SK-N-SH (cell line): ENCODE measurements at regions not wholly inside any gene's neighbourhood (a gene's known extent, or its start where the extent isn't known, plus 50 kb on each side); places are given as distances from the start of the nearest gene placed in this dataset.

ENCODE experiments used
- CTCF ChIA-PET: fragments of 300-600, 350-600 bp; formaldehyde crosslinking; extraction: SDS; loops from one replicate; lab custom pipeline; 2021; lab: Yijun Ruan, JAX
- POLR2A ChIA-PET: fragments of 350-600 bp; sonication (Branson Sonifier 250); formaldehyde crosslinking; extraction: SDS; loops from one replicate; lab custom pipeline; 2020; ENCODE audit warnings: antibody characterized with exemption, inconsistent platforms; lab: Yijun Ruan, JAX
- DNase-seq: peaks from one replicate; pipeline ENCODE4 v3.0.0; 2012
- H2AFZ ChIP-seq: fragments of 200-600 bp; sonication (generic); 2 replicates; pipeline ENCODE4 v1.8.1; 2016; ENCODE audit warnings: antibody characterized with exemption, mild to moderate bottlenecking, low read depth
- H3F3A ChIP-seq: fragments of 200-600 bp; sonication (generic); replicated peaks from 2 replicates; pipeline ENCODE3; 2016; ENCODE audit warnings: antibody characterized with exemption, mild to moderate bottlenecking; ENCODE audit not compliant: insufficient read depth
- H3K27ac ChIP-seq, 2 experiments: fragments of 200-500 bp in 1 of 2; fragments of 200-600 bp in 1 of 2; sonication (Bioruptor generic) in 1 of 2; sonication (generic), shearing (Covaris generic) in 1 of 2; 2 replicates each; pipeline versions ENCODE4 v1.5.1 to v1.6.1; 2014 to 2016; ENCODE audit warnings: low read depth in 2 of 2, inconsistent platforms in 1 of 2, low read length in 1 of 2, mild to moderate bottlenecking in 1 of 2, mixed read lengths in 1 of 2
- H3K27me3 ChIP-seq: fragments of 200-600 bp; sonication (generic), shearing (Covaris generic); 2 replicates; pipeline ENCODE4 v1.6.1; 2016; ENCODE audit warnings: mixed run types; ENCODE audit not compliant: insufficient read depth
- H3K36me3 ChIP-seq, 2 experiments: fragments of 200-500 bp in 1 of 2; fragments of 200-600 bp in 1 of 2; sonication (Bioruptor generic) in 1 of 2; sonication (generic) in 1 of 2; replicated peaks in 1 of 2; 2 replicates each; pipeline versions ENCODE3 to v1.5.1; 2014 to 2016; ENCODE audit warnings: low read length in 1 of 2, mild to moderate bottlenecking in 1 of 2; ENCODE audit not compliant: insufficient read depth in 2 of 2, control insufficient read depth in 1 of 2
- H3K4me1 ChIP-seq, 2 experiments: fragments of 200-500 bp in 1 of 2; fragments of 200-600 bp in 1 of 2; sonication (Bioruptor generic) in 1 of 2; sonication (generic), shearing (Covaris generic) in 1 of 2; 2 replicates each; pipeline versions ENCODE4 v1.5.1 to v1.6.1; 2014 to 2016; ENCODE audit warnings: low read depth in 1 of 2, low read length in 1 of 2, mixed run types in 1 of 2; ENCODE audit not compliant: insufficient read depth in 2 of 2, control insufficient read depth in 1 of 2
- H3K4me2 ChIP-seq: fragments of 200-600 bp; sonication (generic), shearing (Covaris generic); 2 replicates; pipeline ENCODE4 v1.6.1; 2017; ENCODE audit warnings: mixed run types
- H3K4me3 ChIP-seq, 2 experiments: fragments of 200-500 bp in 1 of 2; fragments of 200-600 bp in 1 of 2; sonication (Bioruptor generic) in 1 of 2; sonication (generic), shearing (Covaris generic) in 1 of 2; 2 replicates each; pipeline versions ENCODE4 v1.5.1 to v1.8.1; 2014 to 2016; ENCODE audit warnings: low read depth in 2 of 2, inconsistent platforms in 1 of 2, low read length in 1 of 2, mild to moderate bottlenecking in 1 of 2, mixed read lengths in 1 of 2, moderate library complexity in 1 of 2
- H3K79me2 ChIP-seq: fragments of 200-600 bp; sonication (generic); 2 replicates; pipeline ENCODE4 v1.8.1; 2017; ENCODE audit warnings: mild to moderate bottlenecking; ENCODE audit not compliant: insufficient read depth
- H3K9ac ChIP-seq: fragments of 200-600 bp; sonication (generic); 2 replicates; pipeline ENCODE4 v1.6.1; 2017; ENCODE audit warnings: mixed run types
- H3K9me2 ChIP-seq: fragments of 200-600 bp; sonication (generic); 2 replicates; pipeline ENCODE4 v1.6.1; 2017; ENCODE audit warnings: mixed run types
- H3K9me3 ChIP-seq: fragments of 200-600 bp; sonication (generic); 2 replicates; pipeline ENCODE4 v1.6.1; 2017; ENCODE audit warnings: mixed run types, mild to moderate bottlenecking, moderate library complexity
- H4K20me1 ChIP-seq: fragments of 200-600 bp; sonication (generic); 2 replicates; pipeline ENCODE4 v1.6.1; 2017; ENCODE audit warnings: mild to moderate bottlenecking, mixed run types; ENCODE audit not compliant: insufficient read depth
- ELF1 ChIP-seq: IDR thresholded peaks from 2 replicates; pipeline ENCODE4 v1.4.0; 2012
- EP300 ChIP-seq, 2 experiments: IDR thresholded peaks; 2 replicates each; pipeline versions ENCODE4 v1.4.0 to v1.6.1; 2012; ENCODE audit warnings: borderline replicate concordance in 1 of 2, low read depth in 1 of 2, low read length in 1 of 2
- FOXJ3 ChIP-seq: sonication (generic); formaldehyde crosslinking; IDR thresholded peaks from 2 replicates; pipeline ENCODE4 v1.5.1; 2020; ENCODE audit warnings: mild to moderate bottlenecking, missing genetic modification reagents
- FOXM1 ChIP-seq: IDR thresholded peaks from 2 replicates; pipeline ENCODE4 v1.4.0; 2012; ENCODE audit warnings: low read depth, mild to moderate bottlenecking
- GABPA ChIP-seq: IDR thresholded peaks from 2 replicates; pipeline ENCODE4 v1.4.0; 2012; ENCODE audit warnings: low read depth, mild to moderate bottlenecking
- GATA2 ChIP-seq: sonication (generic); formaldehyde crosslinking; IDR thresholded peaks from 2 replicates; pipeline ENCODE4 v1.5.0; 2020; ENCODE audit warnings: mild to moderate bottlenecking, missing genetic modification reagents
- IRF3 ChIP-seq: fragments of 150-350 bp; IDR thresholded peaks from 2 replicates; pipeline ENCODE4 v1.6.1; 2016; ENCODE audit warnings: mild to moderate bottlenecking, low read depth, low read length
- JUND ChIP-seq: IDR thresholded peaks from 2 replicates; pipeline ENCODE4 v1.4.0; 2012
- MXI1 ChIP-seq: IDR thresholded peaks from 2 replicates; pipeline ENCODE4 v1.6.1; 2012; ENCODE audit warnings: mild to moderate bottlenecking, low read depth, low read length, improper control_type of control experiment
- NFIC ChIP-seq: IDR thresholded peaks from 2 replicates; pipeline ENCODE4 v1.4.0; 2012; ENCODE audit warnings: borderline replicate concordance
- PBX3 ChIP-seq: IDR thresholded peaks from 2 replicates; pipeline ENCODE4; 2012
- RAD21 ChIP-seq: IDR thresholded peaks from 2 replicates; pipeline ENCODE4 v1.6.1; 2012; ENCODE audit warnings: mild to moderate bottlenecking, low read length
- RCOR1 ChIP-seq: fragments of 150-350 bp; IDR thresholded peaks from 2 replicates; pipeline ENCODE4 v1.6.1; 2017; ENCODE audit warnings: antibody characterized with exemption, low read length
- REST ChIP-seq: IDR thresholded peaks from 2 replicates; pipeline ENCODE4 v1.6.1; 2012; ENCODE audit warnings: mild to moderate bottlenecking, low read depth, low read length, moderate library complexity
- RFX5 ChIP-seq: IDR thresholded peaks from 2 replicates; pipeline ENCODE4 v1.6.1; 2012; ENCODE audit warnings: mild to moderate bottlenecking, improper control_type of control experiment, low read length
- RXRA ChIP-seq: IDR thresholded peaks from 2 replicates; pipeline ENCODE4 v1.4.0; 2012; ENCODE audit warnings: low read depth, mild to moderate bottlenecking, borderline replicate concordance
- SIN3A ChIP-seq: IDR thresholded peaks from 2 replicates; pipeline ENCODE4 v1.6.1; 2012; ENCODE audit warnings: low read depth, mild to moderate bottlenecking, low read length, moderate library complexity, borderline replicate concordance
- SMC3 ChIP-seq: IDR thresholded peaks from 2 replicates; pipeline ENCODE4 v1.6.1; 2012; ENCODE audit warnings: low read depth, low read length, improper control_type of control experiment
- TAF1 ChIP-seq: IDR thresholded peaks from 2 replicates; pipeline ENCODE4 v1.6.1; 2012; ENCODE audit warnings: low read depth, mild to moderate bottlenecking, low read length, moderate library complexity, borderline replicate concordance
- TCF12 ChIP-seq: IDR thresholded peaks from 2 replicates; pipeline ENCODE4 v1.4.0; 2012
- USF1 ChIP-seq: IDR thresholded peaks from 2 replicates; pipeline ENCODE4 v1.4.0; 2012; ENCODE audit warnings: low read depth, borderline replicate concordance
- USF2 ChIP-seq: fragments of 150-350 bp; IDR thresholded peaks from 2 replicates; pipeline ENCODE4 v1.6.1; 2017; ENCODE audit warnings: antibody characterized with exemption, low read length, low read depth, borderline replicate concordance
- YY1 ChIP-seq: IDR thresholded peaks from 2 replicates; pipeline ENCODE4 v1.4.0; 2012; ENCODE audit warnings: low read depth, mild to moderate bottlenecking
- WGBS: methylation state at CpG from one replicate; pipeline ENCODE4 v1.1.6; 2017; ENCODE audit warnings: low lambda C conversion rate; 5-methylcytosine and 5-hydroxymethylcytosine counted together

- H3K4me1 ChIP-seq = no peaks in the 10 kb centered on the region
- no peak for TF ChIP-seq NFIC
- TF ChIP-seq ELF1 = no peak
- TF ChIP-seq RXRA = no peak
- TF ChIP-seq GABPA = no peak
- TF ChIP-seq RCOR1 = no peak
- TF ChIP-seq REST = no peak
- no peak for TF ChIP-seq USF2
- no peak for TF ChIP-seq FOXM1
- TF ChIP-seq TAF1 = no peak
- no peak for TF ChIP-seq SIN3A
- no peak for TF ChIP-seq MXI1
- TF ChIP-seq FOXJ3 (CRISPR knock-in tag) = no peak
- TF ChIP-seq RFX5 = no peak
- TF ChIP-seq, all 33 proteins: peak for 0
- no peaks in the 10 kb centered on the region for H3K79me2 ChIP-seq
- H3K4me3 ChIP-seq = no peak overlapping the region
- WGBS = 31% methylated on average over 3 of the region's 3 CpGs
- H2AFZ ChIP-seq = no peak overlapping the region
- CTCF ChIA-PET = no interaction called here
- H3K9me3 ChIP-seq = no peaks in the 10 kb centered on the region
- H3K36me3 ChIP-seq = no peaks in the 10 kb centered on the region
- H3K27ac ChIP-seq = no peak overlapping the region
- no peak overlapping the region for H3K4me2 ChIP-seq
- no peak for DNase-seq
- POLR2A ChIA-PET = no interaction called here
- no peaks in the 10 kb centered on the region for H3F3A ChIP-seq
- H3K9ac ChIP-seq = no peak overlapping the region
- no peaks in the 10 kb centered on the region for H3K9me2 ChIP-seq
- no peaks in the 10 kb centered on the region for H3K27me3 ChIP-seq
- H4K20me1 ChIP-seq = no peaks in the 10 kb centered on the region
Observed at GRCh38 chr6:148212366-148212765, 130.3 kb upstream of the SASH1 start.

- Histone ChIP-seq H3K9me2 (no peaks in the 10 kb centered on the region), H3K79me2 (no peaks in the 10 kb centered on the region), H2AFZ (no peak overlapping the region), H3K4me1 (no peaks in the 10 kb centered on the region), H4K20me1 (no peaks in the 10 kb centered on the region), H3K4me3 (no peak overlapping the region), H3K4me2 (no peak overlapping the region), H3K36me3 (no peaks in the 10 kb centered on the region), H3K27ac (no peak overlapping the region), H3K9ac (no peak overlapping the region), H3K9me3 (no peaks in the 10 kb centered on the region), H3F3A (no peaks in the 10 kb centered on the region), H3K27me3 (no peaks in the 10 kb centered on the region)
- ChIA-PET CTCF (no interaction called here), POLR2A (no interaction called here)
- DNase-seq = no peak
- WGBS = 45% methylated on average over 3 of the region's 3 CpGs
- TF ChIP-seq YY1 (no peak), RFX5 (no peak), IRF3 (no peak), GATA2 (no peak), ELF1 (no peak), NFIC (no peak), RAD21 (no peak), JUND (no peak), MXI1 (no peak), GABPA (no peak), TCF12 (no peak), SMC3 (no peak), RXRA (no peak), PBX3 (no peak), USF1 (no peak), EP300 (IDR thresholded peaks at IDR 0.05; ENCODE audit: borderline replicate concordance in 1 of 2, low read depth in 1 of 2, low read length in 1 of 2) (no peak)
Observed at GRCh38 chr6:148213366-148213765, 129.3 kb upstream of the SASH1 start.
